ENCODE measurements at regions not wholly inside any gene's neighbourhood (a gene's known extent, or its start where the extent isn't known, plus 50 kb on each side); places are given as distances from the start of the nearest gene placed in this dataset.

DNA sequence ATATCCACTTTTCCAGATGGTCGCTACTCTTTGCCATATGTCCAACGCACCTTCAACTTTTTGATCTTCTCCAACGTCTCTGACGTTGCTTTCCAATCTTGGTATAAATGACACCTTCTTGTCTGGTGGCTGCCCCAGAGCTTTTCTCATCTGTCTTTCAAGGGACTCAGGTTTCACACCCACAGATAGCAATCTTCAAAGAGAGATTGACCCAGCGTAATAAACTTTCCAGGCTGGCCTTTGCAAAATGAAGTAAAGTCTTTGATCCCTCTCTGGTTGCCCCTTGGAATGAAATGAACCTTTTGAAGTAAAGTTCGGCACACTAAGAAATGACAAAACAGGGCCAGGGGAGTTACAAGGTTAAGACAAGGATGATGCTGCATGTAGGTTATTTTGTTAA lies 138.4 kb upstream of the BDNF start:
- TF ChIP-seq POLR2A (IDR thresholded peaks at IDR 0.05; ENCODE audit: low read depth, low read length) (no peak), POLR2AphosphoS5 (IDR thresholded peaks at IDR 0.05; ENCODE audit: low read depth, low read length) (no peak), TAF1 (IDR thresholded peaks at IDR 0.05; ENCODE audit: low read depth, low read length) (no peak)
